ELR (cell line): ENCODE measurements at regions not wholly inside any gene's neighbourhood (a gene's known extent, or its start where the extent isn't known, plus 50 kb on each side); places are given as distances from the start of the nearest gene placed in this dataset.

ENCODE experiments used
- DNase-seq: peaks from one replicate; pipeline ENCODE4 v3.0.0-alpha.2; 2015; ENCODE audit warnings: low read depth

DNA sequence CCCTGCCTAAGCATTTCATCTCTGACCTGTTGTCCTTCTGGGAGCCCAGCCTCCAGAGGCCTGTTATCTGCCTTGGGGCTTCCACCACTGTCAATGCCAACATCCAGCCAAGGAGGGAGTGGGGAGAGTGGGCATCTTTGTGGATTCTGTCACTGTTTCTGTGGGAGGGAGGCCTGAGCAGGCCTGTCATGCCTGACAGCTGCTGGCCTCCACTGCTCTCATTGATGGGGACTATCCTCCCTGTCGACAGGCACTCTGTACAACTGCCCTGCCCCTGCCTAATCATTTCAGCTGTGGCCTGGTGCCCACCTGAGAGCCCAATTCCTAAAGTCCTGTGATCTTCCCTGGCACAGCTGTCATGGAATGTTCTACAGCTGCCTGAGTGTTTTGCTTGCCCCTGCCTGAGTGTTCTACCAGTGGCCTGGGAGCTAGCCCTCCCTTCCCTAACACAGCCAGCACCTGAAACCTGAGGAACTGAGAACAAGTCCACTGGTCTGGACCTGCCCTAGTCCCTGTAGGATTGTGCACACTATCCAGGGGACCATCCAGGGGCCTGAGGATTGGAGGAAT, 145.3 kb downstream of the FAM83B start:
- DNase-seq: no peak

- DNase-seq: peak; percentile 38
These were observed 146.2 kb downstream of the FAM83B start for GRCh38 chr6:54992789-54993188.

- no peak for DNase-seq
These were observed 146.7 kb downstream of the FAM83B start for GRCh38 chr6:54993294-54993693.

- no peak for DNase-seq
These were observed 147.4 kb downstream of the FAM83B start for GRCh38 chr6:54993948-54994347.

DNA sequence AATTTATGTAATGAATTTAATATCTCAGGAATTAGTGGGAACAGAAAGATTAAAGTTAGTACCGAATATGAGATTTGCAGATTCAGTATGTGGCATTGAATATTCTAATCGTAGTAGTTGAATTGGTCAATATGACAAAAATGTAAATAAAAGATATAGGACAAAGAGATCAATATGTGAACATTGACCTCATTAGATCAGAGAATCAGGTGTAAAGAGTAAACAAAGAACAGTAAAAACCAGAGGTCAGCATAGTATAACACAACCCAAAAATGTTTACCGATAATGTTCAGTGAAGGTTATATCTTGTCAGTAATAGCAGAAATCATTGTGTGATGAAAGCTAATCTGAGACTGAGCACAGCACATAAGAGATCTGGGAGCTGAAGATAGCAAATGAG, 152.0 kb downstream of the FAM83B start:
- no peak for DNase-seq

GRCh38 chr6:55003719-55004430, 157.3 kb downstream of the FAM83B start:
- no peak for DNase-seq

DNA sequence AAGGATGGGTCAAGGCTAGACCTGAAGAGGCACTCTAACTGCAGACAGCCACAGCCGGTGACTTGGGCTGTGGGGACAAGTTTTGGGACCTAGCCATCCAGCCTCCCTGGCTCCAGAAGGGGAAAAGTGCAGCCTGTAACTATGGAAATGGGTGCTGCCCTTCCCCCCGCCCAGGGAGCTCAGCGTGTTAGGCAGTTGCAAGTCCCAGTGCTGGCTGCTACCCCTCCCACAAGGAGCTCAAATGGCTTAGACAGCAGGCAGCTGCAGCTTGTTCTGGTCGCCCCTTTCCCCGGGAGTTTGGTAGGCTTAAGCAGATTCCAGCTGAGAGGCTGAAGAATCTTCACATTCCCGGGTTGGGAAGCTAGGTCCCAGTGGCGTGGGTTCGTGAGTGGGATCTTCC, 162.6 kb downstream of the FAM83B start:
- no peak for DNase-seq

- DNase-seq: peak; percentile 3
These were observed 163.3 kb upstream of the HCRTR2 start for GRCh38 chr6:55011034-55011433.

DNA sequence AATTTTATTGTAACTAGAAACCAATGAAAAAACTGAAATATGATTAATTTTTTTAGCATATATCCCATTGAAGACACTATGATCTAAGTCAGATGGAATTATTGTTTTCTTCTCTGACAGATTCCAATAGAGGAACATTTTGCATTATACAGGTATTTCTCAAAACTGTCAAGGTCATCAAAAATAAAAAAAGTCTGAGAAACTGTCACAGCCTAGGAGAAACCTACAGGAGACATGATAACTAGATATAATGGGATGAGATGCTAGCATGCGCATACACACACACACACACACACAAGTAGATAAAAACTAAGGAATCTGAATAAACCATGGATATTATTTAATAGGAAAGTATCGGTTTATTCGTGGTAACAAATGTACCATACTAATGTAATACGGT, 161.9 kb upstream of the HCRTR2 start:
- DNase-seq: no peak

- DNase-seq: peak; percentile 16
These were observed 159.8 kb upstream of the HCRTR2 start for GRCh38 chr6:55014321-55015088.

- no peak for DNase-seq
These were observed 158.1 kb upstream of the HCRTR2 start for GRCh38 chr6:55016261-55016660.

DNA sequence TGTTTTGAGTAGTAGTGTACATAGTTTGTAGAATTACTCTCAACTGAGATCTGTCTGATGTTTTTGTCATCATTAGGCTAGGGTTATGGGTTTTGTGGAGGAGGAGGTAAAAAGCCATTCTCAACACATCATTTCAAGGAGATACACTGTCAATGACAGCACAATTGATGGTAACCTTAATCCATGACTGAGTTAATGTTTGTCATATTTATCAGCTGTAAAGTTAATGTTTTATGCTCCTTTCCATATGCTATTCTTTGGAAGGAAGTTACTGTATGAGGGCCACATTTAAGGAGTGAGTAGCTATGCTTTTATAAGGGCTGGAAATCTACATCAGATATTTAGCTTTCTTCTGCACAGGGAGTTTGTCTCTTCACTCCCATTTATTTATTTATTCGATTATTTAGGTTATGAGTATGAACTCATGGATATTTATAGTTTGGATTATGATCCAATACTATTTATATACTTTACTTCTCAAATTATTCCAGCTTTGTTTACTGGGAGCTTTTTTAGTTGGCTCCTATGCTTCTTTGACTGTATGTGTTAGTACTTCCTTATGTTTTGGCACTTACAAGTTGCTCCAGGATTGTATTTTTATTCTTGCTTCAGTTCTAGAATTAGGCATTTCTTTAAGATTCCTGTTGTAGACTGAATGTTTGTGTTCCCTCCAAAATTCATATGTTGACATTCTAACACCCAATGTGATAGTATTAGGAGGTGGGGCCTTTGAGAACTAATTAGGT, 156.6 kb upstream of the HCRTR2 start:
- DNase-seq: no peak

DNA sequence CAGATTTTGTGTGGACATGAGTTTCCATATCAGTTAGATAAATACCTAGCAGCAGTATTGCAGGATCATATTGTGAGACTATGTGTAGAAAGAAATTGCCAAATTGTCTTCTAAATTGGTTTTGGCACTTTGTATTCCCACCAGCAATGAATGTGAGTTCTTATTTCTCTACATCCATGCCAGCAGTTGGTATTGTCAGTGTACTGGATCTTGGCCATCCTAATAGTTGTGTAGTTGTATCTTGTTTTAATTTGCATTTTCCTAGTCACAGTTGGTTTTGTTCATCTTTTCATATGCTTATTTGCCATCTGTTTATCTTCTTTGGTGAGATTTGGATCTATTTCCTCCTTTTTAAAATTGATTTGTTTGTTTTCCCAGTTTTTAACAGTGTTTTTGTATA, 154.7 kb upstream of the HCRTR2 start:
- DNase-seq: no peak

GRCh38 chr6:55023230-55023629, 151.1 kb upstream of the HCRTR2 start:
- no peak for DNase-seq

DNA sequence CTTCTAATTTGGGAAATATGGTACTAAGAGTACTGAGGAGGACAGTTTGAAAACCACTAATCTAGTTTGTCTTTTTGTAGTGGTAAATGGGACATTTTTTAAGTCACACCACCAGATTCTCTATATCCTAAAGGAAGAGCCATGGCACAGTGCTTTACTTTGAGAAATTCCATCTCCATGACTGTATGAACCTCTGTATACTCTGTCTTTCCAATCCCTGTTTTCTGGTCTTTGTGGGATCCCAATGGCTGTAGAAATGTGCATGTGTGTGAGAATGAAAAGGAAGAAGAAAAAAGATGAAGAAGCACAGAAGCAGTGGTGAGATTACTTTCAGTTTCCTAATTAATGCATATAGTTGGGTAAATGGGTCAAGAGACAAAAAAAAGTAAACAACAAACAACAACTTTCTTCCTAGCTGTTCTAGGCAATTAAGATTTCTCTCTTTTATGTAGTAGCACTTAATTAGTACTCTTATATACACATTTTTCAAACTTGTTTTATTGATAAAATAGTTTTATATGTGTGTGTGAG, 141.2 kb upstream of the HCRTR2 start:
- peak; percentile 50 for DNase-seq

DNA sequence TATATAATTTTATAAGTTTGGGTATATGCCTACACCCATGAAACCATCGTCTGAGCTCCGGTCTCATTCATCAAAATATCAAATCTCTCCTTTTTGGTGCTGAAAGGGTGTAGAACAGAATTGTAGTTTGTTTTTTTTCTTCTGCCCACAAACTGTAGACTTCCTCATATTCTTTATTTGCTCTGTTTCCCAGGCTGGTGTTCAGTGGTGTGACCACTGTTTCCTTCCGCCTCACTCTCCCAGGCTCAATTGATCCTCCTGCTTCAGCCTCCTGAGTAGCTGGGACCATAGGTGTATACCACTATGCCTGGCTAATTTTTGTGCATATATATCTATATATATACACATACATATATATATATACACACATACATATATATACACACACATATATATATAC, 139.6 kb upstream of the HCRTR2 start:
- DNase-seq: no peak

GRCh38 chr6:55040102-55040848, 134.0 kb upstream of the HCRTR2 start:
- DNase-seq: peak; percentile 91

DNA sequence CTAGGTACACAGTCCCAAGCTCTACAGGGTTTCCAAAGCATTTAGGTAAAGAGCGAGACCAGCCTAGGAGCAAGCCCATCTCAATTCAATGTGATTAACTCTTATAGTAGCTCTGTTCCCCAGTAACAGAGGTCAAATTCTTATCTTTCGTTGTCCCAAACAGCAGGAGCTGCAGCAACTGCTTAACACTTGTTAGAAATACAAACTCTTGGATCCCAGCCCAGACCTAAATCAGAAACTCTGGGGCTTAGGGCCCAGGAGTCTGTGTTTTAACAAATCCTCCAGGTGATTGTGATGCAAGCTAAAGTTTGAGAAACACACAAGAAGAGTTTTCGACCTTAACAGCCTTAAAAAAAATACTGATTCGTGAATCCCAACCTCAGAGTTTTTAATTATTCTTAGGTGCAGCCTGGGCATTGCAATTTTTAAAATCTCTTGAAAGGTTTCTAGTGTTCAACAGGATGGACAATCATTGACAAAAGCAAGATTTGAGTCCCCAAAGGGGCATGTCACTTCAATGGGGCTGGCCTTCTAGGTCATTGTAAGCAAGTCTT, 127.4 kb upstream of the HCRTR2 start:
- no peak for DNase-seq

DNA sequence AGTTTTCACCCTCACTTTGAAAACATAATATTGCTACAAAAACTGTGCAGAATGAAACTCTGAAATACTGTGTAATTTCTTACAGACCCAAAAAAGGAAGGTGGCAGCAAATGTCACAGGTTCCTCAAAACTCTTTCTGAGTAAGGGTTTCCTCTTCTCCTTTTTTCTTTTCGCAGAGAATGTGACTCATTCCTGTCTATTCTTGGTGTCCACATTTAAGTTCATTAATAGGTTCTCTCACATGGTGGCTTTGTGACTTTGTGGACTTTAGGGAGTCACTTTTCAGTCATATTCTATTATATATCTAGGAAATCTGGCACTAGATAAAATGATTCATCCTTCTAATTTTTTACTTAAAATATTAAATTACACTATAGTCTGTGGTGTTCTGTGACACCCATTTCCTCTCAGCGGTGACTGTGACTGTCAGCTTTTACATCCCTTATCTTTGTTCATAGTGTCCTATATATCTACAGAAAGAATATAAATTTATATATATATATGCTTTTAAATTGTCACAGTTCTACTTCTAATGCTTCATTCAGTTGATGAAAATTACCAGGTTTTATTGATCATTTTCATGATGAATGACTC, 126.8 kb upstream of the HCRTR2 start:
- DNase-seq: peak; percentile 9

- no peak for DNase-seq
These were observed 124.4 kb upstream of the HCRTR2 start for GRCh38 chr6:55049866-55050265.

GRCh38 chr6:55052846-55053245, 121.5 kb upstream of the HCRTR2 start:
- no peak for DNase-seq
